ENCODE measurements at regions not wholly inside any gene's neighbourhood (a gene's known extent, or its start where the extent isn't known, plus 50 kb on each side); places are given as distances from the start of the nearest gene placed in this dataset.
A peak's percentile ranks its signal among the peaks of the same experiment; 100 is the strongest.

GRCh38 chr10:44858017-44858371 is 53.1 kb upstream of the TMEM72 start:
- TF ChIP-seq CTCF (IDR thresholded peaks at IDR 0.05) = peak; percentile 53

- no peak for TF ChIP-seq CTCF (IDR thresholded peaks at IDR 0.05)
These were observed 52.1 kb upstream of the TMEM72 start for GRCh38 chr10:44858988-44859387.

GRCh38 chr10:44859546-44860285 is 51.4 kb upstream of the TMEM72 start:
- no peak for TF ChIP-seq CTCF (IDR thresholded peaks at IDR 0.05)

- TF ChIP-seq CTCF (IDR thresholded peaks at IDR 0.05) = no peak
These were observed 50.1 kb upstream of the TMEM72 start for GRCh38 chr10:44860811-44861736.

All from LNCAP (cell line).